SK-N-MC (cell line): ENCODE measurements at regions not wholly inside any gene's neighbourhood (a gene's known extent, or its start where the extent isn't known, plus 50 kb on each side); places are given as distances from the start of the nearest gene placed in this dataset.

Experiments used
- DNase-seq: peaks from one replicate; pipeline ENCODE4 v3.0.0-alpha.2; 2011; ENCODE audit warnings: low read depth, low spot score
- H3K27ac ChIP-seq: fragments of 200-600 bp; sonication (generic); 2 replicates; pipeline ENCODE4 v1.5.1; 2016; ENCODE audit warnings: mixed run types
- H3K36me3 ChIP-seq: fragments of 200-600 bp; sonication (generic); 2 replicates; pipeline ENCODE4 v1.6.1; 2017; ENCODE audit warnings: antibody characterized with exemption, low read length, mixed read lengths; ENCODE audit not compliant: insufficient read depth
- H3K4me3 ChIP-seq: fragments of 200-600 bp; sonication (generic); 2 replicates; pipeline ENCODE4 v1.5.1; 2016
- H3K9ac ChIP-seq: fragments of 200-600 bp; sonication (generic); 2 replicates; pipeline ENCODE4 v1.8.0; 2017; ENCODE audit warnings: mixed run types, mixed read lengths; ENCODE audit not compliant: insufficient read length
- H3K9me3 ChIP-seq: fragments of 200-600 bp; sonication (generic); 2 replicates; pipeline ENCODE4 v1.6.1; 2017; ENCODE audit warnings: low read depth, mild to moderate bottlenecking, antibody characterized with exemption, low read length, moderate library complexity, mixed read lengths
- EZH2 ChIP-seq: fragments of 200-600 bp; sonication (generic); IDR thresholded peaks from one replicate; pipeline ENCODE4 v1.6.1; 2017; ENCODE audit warnings: antibody characterized with exemption
- FOXP2 ChIP-seq: optimal IDR thresholded peaks from 2 replicates; pipeline ENCODE3; 2011; ENCODE audit warnings: mild to moderate bottlenecking, moderate library complexity; ENCODE audit not compliant: insufficient read depth; ENCODE audit errors: extremely low read length, control extremely low read depth
- POLR2AphosphoS5 ChIP-seq: IDR thresholded peaks from 2 replicates; pipeline ENCODE4 v1.6.1; 2012; ENCODE audit warnings: mild to moderate bottlenecking, low read depth, low read length, borderline replicate concordance

- no peak for DNase-seq
- no peak for TF ChIP-seq FOXP2
- TF ChIP-seq POLR2AphosphoS5, result no peak
- TF ChIP-seq EZH2, result no peak
- H3K4me3 ChIP-seq, result no peak overlapping the region
- H3K27ac ChIP-seq, result no peak overlapping the region
- H3K36me3 ChIP-seq, result no peaks in the 10 kb centered on the region
- no peak overlapping the region for H3K9ac ChIP-seq
- no peaks in the 10 kb centered on the region for H3K9me3 ChIP-seq
Measured at GRCh38 chr1:220398238-220398637, 126.0 kb upstream of the RAB3GAP2 start.

- H3K4me3 ChIP-seq, result no peak overlapping the region
- no peak for TF ChIP-seq POLR2AphosphoS5
- TF ChIP-seq EZH2, result no peak
- TF ChIP-seq FOXP2, result no peak
- no peaks in the 10 kb centered on the region for H3K36me3 ChIP-seq
- no peak overlapping the region for H3K9ac ChIP-seq
- H3K9me3 ChIP-seq, result no peaks in the 10 kb centered on the region
- H3K27ac ChIP-seq, result no peak overlapping the region
- no peak for DNase-seq
Measured at GRCh38 chr1:220391491-220391890, 119.2 kb upstream of the RAB3GAP2 start.

DNA sequence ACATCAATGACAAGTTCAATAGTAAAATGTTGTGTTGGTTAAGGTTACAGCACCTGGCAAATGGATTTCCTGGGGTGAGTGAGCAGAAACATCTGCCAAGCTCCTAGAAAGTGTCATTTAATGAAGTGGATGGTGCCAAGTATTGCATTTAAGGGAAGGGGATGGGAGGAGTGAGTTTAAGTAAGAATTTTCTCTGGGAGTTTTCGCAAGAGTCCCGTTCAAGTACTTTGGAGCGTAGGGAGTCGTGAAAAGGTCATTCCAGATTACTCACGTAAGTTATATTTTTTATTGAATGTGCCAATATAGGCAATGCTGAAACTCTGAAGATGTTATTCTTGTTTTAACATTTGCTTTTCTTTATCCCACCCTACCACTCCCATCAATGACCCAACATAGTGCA lies 117.4 kb upstream of the RAB3GAP2 start:
- Histone ChIP-seq H3K27ac (no peak overlapping the region), H3K36me3 (no peaks in the 10 kb centered on the region), H3K9me3 (0 out of 2 replicates have a peak, but pooled peaks cover 3% of the 10 kb centered on the region), H3K9ac (no peak overlapping the region), H3K4me3 (no peak overlapping the region)
- TF ChIP-seq EZH2, result no peak
- TF ChIP-seq FOXP2, result no peak
- TF ChIP-seq POLR2AphosphoS5, result no peak
- no peak for DNase-seq

DNA sequence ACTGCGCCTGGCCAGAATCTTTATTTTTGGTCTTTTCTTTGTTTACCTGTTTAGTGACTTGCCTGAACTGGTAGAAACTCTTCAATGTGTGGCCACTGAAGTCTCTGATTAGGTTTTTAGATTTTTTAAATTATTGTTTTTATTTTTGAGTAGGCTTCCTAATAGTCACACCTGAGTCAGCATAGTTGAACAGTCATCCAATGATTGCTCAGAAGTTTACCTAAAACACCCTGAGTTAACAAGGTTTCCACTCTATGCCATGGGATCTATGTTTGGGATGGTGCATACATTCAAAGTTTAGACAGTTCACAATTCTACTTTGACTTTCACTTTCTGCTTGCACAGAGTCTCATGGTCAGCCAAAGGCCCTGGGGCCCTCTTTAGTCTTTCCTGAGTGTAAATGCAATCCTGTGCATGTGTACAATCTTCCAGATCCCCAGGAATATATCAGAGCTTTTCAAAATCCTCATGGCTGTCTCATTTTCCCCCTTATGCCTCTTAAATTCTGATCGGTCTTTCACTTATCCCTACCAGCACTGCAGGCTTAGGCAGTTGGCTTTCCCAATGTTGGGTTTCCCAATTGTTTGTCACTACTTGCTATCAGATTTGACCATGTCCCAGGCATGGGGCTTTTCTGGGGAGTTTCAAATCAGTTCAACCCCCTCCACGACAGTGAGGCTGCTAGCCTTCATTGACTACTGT lies 114.4 kb upstream of the RAB3GAP2 start:
- DNase-seq, result no peak
- 0 out of 2 replicates have a peak, but pooled peaks cover 3% of the 10 kb centered on the region for H3K9me3 ChIP-seq
- no peak overlapping the region for H3K4me3 ChIP-seq
- no peak overlapping the region for H3K9ac ChIP-seq
- H3K27ac ChIP-seq, result no peak overlapping the region
- no peaks in the 10 kb centered on the region for H3K36me3 ChIP-seq
- TF ChIP-seq POLR2AphosphoS5 (no peak), EZH2 (no peak), FOXP2 (no peak)

- Histone ChIP-seq H3K27ac (no peak overlapping the region), H3K36me3 (no peaks in the 10 kb centered on the region), H3K4me3 (no peak overlapping the region), H3K9ac (no peak overlapping the region), H3K9me3 (0 out of 2 replicates have a peak, but pooled peaks cover 3% of the 10 kb centered on the region)
- no peak for TF ChIP-seq POLR2AphosphoS5
- TF ChIP-seq FOXP2, result no peak
- no peak for TF ChIP-seq EZH2
- DNase-seq, result no peak
Measured at GRCh38 chr1:220385158-220385557, 112.9 kb upstream of the RAB3GAP2 start.

GRCh38 chr1:220382994-220383393 lies 110.7 kb upstream of the RAB3GAP2 start:
- Histone ChIP-seq H3K4me3 (no peak overlapping the region), H3K36me3 (no peaks in the 10 kb centered on the region), H3K9ac (no peak overlapping the region), H3K27ac (no peak overlapping the region), H3K9me3 (0 out of 2 replicates have a peak, but pooled peaks cover 3% of the 10 kb centered on the region)
- no peak for DNase-seq
- TF ChIP-seq FOXP2 (no peak), POLR2AphosphoS5 (no peak), EZH2 (no peak)

- Histone ChIP-seq H3K4me3 (no peak overlapping the region), H3K36me3 (no peaks in the 10 kb centered on the region), H3K27ac (no peak overlapping the region), H3K9ac (no peak overlapping the region), H3K9me3 (0 out of 2 replicates have a peak, but pooled peaks cover 3% of the 10 kb centered on the region)
- TF ChIP-seq EZH2 (no peak), FOXP2 (no peak)
- DNase-seq, result no peak
Measured at GRCh38 chr1:220380885-220381284, 108.6 kb upstream of the RAB3GAP2 start.

DNA sequence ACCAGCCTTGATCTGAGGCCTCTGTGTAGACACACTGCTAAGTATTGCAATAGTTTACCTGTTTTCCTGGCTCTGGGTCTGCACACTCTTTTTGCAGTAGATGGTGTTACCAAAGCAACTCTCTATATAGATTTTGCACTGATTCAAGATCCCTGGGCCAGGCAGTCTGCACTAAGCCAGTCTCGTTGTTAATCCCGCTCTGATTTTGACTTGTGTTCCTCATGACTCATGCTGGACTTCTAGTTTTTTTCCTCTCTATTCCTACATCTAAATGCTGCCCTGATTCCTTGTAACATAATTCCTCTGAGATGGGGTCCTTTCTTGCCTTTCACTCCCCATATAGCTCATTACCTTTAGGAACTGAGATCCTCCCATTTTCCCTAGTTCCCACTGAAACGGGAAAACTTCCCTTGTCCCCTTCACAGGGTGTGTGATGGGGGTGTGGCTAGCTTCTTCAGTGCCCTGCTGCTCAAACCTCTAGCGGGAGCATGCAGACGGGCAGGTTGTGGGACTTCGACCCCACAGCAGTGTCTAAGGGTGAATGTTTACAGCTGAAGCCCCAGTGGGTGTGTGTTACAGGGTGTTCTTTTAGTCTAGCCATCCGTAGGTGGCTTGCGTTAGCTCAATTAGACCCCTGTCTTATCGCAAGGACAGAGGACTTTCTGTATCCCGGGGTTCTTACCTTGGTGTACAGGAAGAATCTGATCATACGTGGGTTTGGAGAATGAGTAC lies 106.5 kb upstream of the RAB3GAP2 start:
- H3K4me3 ChIP-seq, result no peak overlapping the region
- no peak for DNase-seq
- H3K9ac ChIP-seq, result no peak overlapping the region
- H3K27ac ChIP-seq, result no peak overlapping the region
- TF ChIP-seq POLR2AphosphoS5, result no peak
- TF ChIP-seq FOXP2, result no peak
- no peak for TF ChIP-seq EZH2
- H3K36me3 ChIP-seq, result no peaks in the 10 kb centered on the region
- no peaks in the 10 kb centered on the region for H3K9me3 ChIP-seq
